LNCAP (cell line): ENCODE measurements at regions not wholly inside any gene's neighbourhood (a gene's known extent, or its start where the extent isn't known, plus 50 kb on each side); places are given as distances from the start of the nearest gene placed in this dataset.

ENCODE experiments used
- TF ChIP-seq, protein P1 (sequence below): fragments of 450-650 bp; IDR thresholded peaks from 2 replicates; pipeline ENCODE4 v1.5.1; 2017; ENCODE audit warnings: mild to moderate bottlenecking

- TF ChIP-seq, protein P1, sequence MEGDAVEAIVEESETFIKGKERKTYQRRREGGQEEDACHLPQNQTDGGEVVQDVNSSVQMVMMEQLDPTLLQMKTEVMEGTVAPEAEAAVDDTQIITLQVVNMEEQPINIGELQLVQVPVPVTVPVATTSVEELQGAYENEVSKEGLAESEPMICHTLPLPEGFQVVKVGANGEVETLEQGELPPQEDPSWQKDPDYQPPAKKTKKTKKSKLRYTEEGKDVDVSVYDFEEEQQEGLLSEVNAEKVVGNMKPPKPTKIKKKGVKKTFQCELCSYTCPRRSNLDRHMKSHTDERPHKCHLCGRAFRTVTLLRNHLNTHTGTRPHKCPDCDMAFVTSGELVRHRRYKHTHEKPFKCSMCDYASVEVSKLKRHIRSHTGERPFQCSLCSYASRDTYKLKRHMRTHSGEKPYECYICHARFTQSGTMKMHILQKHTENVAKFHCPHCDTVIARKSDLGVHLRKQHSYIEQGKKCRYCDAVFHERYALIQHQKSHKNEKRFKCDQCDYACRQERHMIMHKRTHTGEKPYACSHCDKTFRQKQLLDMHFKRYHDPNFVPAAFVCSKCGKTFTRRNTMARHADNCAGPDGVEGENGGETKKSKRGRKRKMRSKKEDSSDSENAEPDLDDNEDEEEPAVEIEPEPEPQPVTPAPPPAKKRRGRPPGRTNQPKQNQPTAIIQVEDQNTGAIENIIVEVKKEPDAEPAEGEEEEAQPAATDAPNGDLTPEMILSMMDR, result no peak
Observed at GRCh38 chr18:55083461-55083860, 124.2 kb upstream of the CCDC68 start.

- TF ChIP-seq, protein P1, result no peak
Observed at GRCh38 chr18:55079481-55080355, 120.5 kb upstream of the CCDC68 start.

GRCh38 chr18:55079067-55079466 is 119.8 kb upstream of the CCDC68 start:
- TF ChIP-seq, protein P1, result no peak

GRCh38 chr18:55078303-55078932 is 119.2 kb upstream of the CCDC68 start:
- TF ChIP-seq, protein P1, result no peak

GRCh38 chr18:55076643-55077218 is 117.5 kb upstream of the CCDC68 start:
- TF ChIP-seq, protein P1, result no peak

- TF ChIP-seq, protein P1, result no peak
Observed at GRCh38 chr18:55073834-55074233, 114.6 kb upstream of the CCDC68 start.

DNA sequence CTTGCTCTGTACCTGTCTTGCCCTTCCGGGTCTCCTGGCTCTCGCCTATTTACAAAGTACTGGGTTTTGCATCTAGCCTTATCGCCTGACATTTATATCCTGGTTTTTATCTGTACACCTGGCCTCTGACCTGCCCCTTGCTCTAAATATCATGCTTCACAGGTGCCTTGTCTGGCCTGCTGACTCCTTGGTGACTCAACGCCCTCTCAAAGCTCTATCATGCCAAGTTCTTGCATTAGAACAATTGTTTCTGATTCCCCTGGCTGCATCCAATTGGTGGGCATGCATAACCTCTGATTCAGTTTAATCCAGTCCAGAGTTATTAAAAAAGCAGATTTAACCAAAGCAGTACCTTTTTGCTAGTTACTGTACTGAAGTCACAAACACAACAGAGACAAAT is 113.9 kb upstream of the CCDC68 start:
- TF ChIP-seq, protein P1, result no peak
